HG03565 (cell line): ENCODE measurements at regions not wholly inside any gene's neighbourhood (a gene's known extent, or its start where the extent isn't known, plus 50 kb on each side); places are given as distances from the start of the nearest gene placed in this dataset.
A peak's percentile ranks its signal among the peaks of the same experiment; 100 is the strongest.
"Not testable (repeated sequence)": the region's sequence is repeated elsewhere in the genome, so short reads cannot be mapped to it uniquely, and the experiment has no call there.

Experiments
- ATAC-seq: cut with Tn5 transposase; IDR thresholded peaks from one replicate; pipeline ENCODE4 v1.9.1; 2021; ENCODE audit warnings: mild to moderate bottlenecking, moderate library complexity; ENCODE audit not compliant: unreplicated experiment

GRCh38 chrX:35590210-35590609 lies 207.9 kb upstream of the MAGEB16 start:
- no peak for ATAC-seq

GRCh38 chrX:35611562-35611961 lies 186.6 kb upstream of the MAGEB16 start:
- ATAC-seq, result not testable (repeated sequence)

GRCh38 chrX:35617836-35618235 lies 180.3 kb upstream of the MAGEB16 start:
- no peak for ATAC-seq

GRCh38 chrX:35622040-35622439 lies 176.1 kb upstream of the MAGEB16 start:
- ATAC-seq, result no peak

- ATAC-seq, result no peak
Observed at GRCh38 chrX:35622601-35623000, 175.5 kb upstream of the MAGEB16 start.

- no peak for ATAC-seq
Observed at GRCh38 chrX:35625714-35626113, 172.4 kb upstream of the MAGEB16 start.

GRCh38 chrX:35626124-35626523 lies 172.0 kb upstream of the MAGEB16 start:
- no peak for ATAC-seq

GRCh38 chrX:35635971-35636370 lies 162.2 kb upstream of the MAGEB16 start:
- ATAC-seq, result not testable (repeated sequence)

- no peak for ATAC-seq
Observed at GRCh38 chrX:35664833-35665232, 133.3 kb upstream of the MAGEB16 start.

GRCh38 chrX:35665311-35665710 lies 132.8 kb upstream of the MAGEB16 start:
- no peak for ATAC-seq

GRCh38 chrX:35670889-35671288 lies 127.3 kb upstream of the MAGEB16 start:
- ATAC-seq, result no peak

- ATAC-seq, result no peak
Observed at GRCh38 chrX:35675151-35675550, 123.0 kb upstream of the MAGEB16 start.

GRCh38 chrX:35680940-35681346 lies 117.2 kb upstream of the MAGEB16 start:
- no peak for ATAC-seq

- ATAC-seq, result no peak
Observed at GRCh38 chrX:35682476-35682875, 115.7 kb upstream of the MAGEB16 start.

GRCh38 chrX:35696760-35697234 lies 101.3 kb upstream of the MAGEB16 start:
- peak; percentile 73 for ATAC-seq

- no peak for ATAC-seq
Observed at GRCh38 chrX:35699642-35700041, 98.5 kb upstream of the MAGEB16 start.

- ATAC-seq, result no peak
Observed at GRCh38 chrX:35700121-35700520, 98.0 kb upstream of the MAGEB16 start.

GRCh38 chrX:35711281-35711680 lies 86.9 kb upstream of the MAGEB16 start:
- ATAC-seq, result no peak

GRCh38 chrX:35722128-35722527 lies 76.0 kb upstream of the MAGEB16 start:
- ATAC-seq, result no peak

- ATAC-seq, result no peak
Observed at GRCh38 chrX:35726176-35726575, 72.0 kb upstream of the MAGEB16 start.

GRCh38 chrX:35728481-35728880 lies 69.7 kb upstream of the MAGEB16 start:
- no peak for ATAC-seq

GRCh38 chrX:35733879-35734278 lies 64.3 kb upstream of the MAGEB16 start:
- no peak for ATAC-seq

GRCh38 chrX:35741142-35741541 lies 57.0 kb upstream of the MAGEB16 start:
- ATAC-seq, result no peak

- no peak for ATAC-seq
Observed at GRCh38 chrX:35743331-35743730, 54.8 kb upstream of the MAGEB16 start.
